ENCODE measurements at regions not wholly inside any gene's neighbourhood (a gene's known extent, or its start where the extent isn't known, plus 50 kb on each side); places are given as distances from the start of the nearest gene placed in this dataset.

- no peak for DNase-seq
Observed at GRCh38 chr22:27264184-27264583, 537.4 kb downstream of the MN1 start.

DNA sequence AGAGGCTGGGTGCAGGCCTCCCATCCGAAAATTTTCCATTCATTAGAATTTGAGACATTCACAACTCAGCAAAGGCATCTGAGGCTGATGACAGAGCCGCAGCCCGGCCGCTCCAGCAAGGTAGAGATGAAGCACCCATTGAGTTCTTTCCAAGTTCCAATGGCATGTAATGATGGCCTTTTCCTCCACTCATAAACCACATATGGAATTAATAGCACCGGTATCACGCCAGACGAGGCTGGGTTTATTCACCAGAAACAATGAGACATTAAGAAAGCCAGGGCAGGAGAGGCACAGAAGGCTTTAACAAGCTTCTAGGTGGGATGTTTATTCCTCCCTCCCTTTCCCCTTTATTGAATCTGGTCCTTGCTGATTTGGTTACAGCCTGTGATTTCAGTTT, 534.4 kb downstream of the MN1 start:
- no peak for DNase-seq

GRCh38 chr22:27269751-27270543, 531.6 kb downstream of the MN1 start:
- DNase-seq = no peak

- no peak for DNase-seq
Observed at GRCh38 chr22:27270818-27271510, 530.6 kb downstream of the MN1 start.

DNA sequence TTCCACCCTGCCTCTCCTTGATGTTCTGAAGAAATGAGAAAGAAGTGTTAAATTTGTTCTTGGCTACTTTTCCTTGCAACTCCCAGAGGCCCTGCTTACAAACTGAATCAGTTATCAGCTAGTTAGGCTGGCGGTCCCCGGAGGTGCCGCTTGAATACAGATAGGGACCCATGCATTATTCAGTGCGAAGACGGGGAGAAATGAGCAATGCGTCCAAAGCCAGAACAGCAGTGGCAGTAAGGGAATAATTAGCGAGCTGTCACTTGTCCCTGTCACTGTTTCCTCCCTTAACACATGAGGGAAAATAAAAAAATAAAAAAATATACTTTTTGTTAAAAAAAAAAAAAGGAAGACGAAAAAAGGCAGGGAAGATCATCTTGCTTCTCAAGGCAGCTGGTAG, 528.1 kb downstream of the MN1 start:
- no peak for DNase-seq

DNA sequence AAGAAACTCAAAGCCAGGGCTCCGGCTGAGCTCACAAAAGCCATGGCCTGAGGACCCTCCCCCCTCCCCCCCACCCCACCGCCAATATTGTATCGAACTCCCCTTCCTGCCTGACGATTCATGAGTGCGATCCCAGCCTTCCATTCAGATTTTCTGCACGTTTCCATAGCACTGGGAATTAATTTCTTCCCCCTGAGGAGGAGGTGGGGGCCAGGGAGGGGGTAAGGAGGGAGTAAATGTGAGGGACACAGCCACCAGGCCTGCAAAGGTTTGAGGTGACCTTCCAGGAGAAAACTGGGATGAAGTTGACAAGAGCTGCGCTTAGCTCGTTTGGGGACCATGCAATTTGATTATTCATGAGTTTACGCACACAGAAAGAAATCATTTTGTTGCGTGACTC, 527.7 kb downstream of the MN1 start:
- no peak for DNase-seq

DNA sequence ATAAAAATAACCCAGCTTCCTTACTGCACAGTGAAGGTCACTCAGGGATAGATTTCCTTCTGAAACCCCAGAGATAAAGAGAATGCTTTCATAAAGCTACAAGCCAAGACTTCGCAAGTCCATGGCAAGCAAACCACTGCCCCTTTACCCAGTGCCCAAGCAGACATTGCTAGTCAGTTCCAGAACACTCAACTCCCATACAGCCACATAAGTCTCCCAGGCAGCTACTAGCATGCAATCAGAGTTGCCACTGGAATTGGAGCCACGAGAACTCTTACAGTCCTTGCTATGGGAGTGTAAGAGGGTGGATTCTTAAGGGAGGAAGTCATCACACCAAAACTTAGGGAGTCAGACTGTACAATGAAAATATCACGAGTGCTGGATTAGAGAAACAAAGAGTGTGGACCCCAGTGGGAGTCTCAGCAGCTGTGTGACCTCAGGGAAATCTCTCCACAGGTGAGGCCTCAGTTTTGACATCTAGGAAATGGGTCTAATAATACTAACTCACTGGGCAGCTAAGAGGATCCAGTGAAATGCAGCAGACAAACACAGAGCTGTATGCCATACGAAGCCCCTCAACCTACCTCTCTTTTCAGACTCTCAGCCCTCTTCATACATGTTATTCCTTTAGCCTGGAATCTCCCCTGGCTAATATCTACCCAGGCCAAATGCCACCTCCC, 526.6 kb downstream of the MN1 start:
- DNase-seq = no peak

DNA sequence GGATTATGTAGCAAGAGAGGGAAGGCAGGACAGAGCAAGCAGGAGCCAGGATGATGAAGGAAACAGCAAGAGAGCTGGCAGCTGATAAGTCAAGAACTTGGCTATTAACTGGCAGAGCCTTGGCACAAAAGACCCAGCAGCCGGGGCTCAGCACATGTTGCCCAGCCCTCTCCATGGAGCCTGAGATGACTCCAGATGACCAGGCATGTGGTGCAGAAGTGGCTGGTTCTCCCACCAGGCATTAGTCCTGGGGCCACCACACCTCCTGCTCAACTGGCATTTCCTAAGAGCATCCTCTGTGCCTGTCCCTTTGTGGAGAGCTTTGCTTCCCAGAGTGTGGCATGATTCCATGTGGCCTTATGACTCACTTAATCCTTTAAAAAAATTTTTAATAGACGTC, 522.6 kb downstream of the MN1 start:
- DNase-seq = no peak

DNA sequence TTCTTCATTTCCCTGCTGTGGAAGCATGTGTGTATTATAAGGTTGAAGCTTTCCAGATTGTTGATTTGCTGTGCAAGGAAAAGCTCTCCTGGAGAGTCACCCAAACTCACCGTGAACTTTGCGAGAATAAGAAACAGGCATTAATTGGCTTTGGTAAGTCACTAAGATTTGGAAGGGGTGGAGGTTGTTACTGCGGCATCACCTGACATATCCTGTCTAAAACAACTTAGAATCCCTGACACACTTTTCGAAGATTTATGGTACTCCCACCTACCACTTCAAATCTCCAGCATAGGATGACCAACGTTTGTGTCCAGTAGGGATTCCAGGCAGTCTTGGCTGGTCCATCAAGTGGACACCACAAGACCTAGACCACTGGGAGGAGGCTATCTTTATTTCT, 518.3 kb downstream of the MN1 start:
- no peak for DNase-seq

DNA sequence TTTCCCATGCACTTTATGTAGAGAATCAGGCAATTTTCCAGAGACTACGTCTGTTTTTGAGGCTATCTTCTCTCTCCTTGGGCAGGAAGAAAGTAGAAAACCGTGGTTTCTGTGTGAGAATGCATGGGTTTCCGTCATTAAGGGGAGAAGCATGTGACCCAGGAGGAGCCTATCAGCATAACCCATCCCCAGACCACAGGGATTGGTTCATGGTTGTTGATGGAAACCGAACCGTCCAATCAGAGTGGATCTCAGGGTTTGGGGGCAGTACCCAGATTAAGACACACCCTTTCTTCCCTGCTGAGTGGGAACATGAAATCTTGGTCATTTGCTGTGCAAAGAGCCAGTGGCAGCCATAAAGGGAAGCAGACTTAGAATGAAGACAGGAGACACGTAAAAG, 517.8 kb downstream of the MN1 start:
- no peak for DNase-seq

DNA sequence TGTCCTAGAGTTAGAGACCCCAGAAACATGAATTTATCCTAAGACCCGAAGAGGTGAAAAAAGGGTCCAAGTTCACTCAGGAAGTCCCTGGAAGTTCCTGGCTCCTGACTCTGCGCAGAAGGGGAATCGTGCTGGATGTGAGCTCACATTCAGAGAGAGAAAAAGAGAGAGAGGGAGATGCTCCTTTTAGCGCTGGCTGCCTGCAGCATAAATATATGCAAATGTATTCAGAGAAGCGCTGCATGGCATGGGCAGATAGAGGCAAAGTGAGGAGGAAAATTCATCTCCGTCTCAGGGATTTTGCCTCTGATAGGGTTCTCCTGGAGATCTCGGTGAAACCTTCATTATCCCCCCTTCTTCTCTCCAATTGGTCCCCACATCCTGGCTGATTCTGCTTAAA, 517.2 kb downstream of the MN1 start:
- no peak for DNase-seq

DNA sequence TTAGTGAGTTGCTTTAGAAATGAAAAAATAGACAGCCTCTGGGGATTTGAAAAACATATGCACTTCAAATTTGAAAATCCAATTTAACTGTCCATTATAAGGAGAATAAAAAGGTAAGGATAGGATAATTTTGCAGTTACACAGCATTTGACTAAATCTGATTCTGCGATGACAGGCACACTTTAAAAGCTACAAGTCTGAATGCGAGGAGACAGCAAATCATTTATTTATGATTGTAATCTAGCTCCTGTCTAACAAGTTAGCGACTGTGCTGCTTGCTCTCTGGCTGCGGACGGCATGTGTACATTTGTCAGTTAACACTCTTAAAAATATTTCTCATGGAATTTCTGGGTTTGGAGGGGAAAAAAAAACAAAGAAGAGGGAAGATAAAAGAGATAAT, 514.8 kb downstream of the MN1 start:
- no peak for DNase-seq

- no peak for DNase-seq
Observed at GRCh38 chr22:27292542-27293299, 508.8 kb downstream of the MN1 start.

GRCh38 chr22:27293721-27294445, 507.7 kb downstream of the MN1 start:
- DNase-seq = no peak

GRCh38 chr22:27295040-27295439, 506.5 kb downstream of the MN1 start:
- no peak for DNase-seq

GRCh38 chr22:27295605-27296004, 506.0 kb downstream of the MN1 start:
- no peak for DNase-seq

DNA sequence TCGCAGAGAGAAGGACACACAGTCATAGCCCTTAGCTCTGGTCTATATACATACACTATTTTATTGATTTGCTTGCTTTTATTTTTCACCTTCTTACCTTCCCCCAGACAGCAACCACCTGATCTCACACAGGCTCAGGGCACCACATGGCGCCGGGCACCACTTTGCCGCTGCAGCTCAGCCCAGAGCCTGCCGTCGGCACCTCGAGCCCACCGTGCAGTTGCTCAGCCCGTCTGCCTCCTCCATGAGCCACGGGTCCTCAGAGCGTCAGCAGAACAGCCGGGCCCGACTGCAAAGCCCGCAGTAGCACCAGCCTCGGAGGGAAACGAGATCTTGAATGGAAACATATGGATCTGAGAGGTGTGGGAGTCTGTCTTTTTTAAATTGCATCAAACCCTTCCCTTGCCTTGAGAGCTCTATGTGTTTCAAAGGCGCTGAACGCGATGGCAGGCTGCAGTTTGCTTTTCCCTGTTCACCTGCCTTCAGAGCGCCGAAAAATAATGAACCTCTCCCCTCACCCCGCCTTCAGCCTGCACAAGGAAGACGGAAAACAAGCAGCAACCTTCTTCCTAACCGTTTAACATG, 505.4 kb downstream of the MN1 start:
- no peak for DNase-seq

DNA sequence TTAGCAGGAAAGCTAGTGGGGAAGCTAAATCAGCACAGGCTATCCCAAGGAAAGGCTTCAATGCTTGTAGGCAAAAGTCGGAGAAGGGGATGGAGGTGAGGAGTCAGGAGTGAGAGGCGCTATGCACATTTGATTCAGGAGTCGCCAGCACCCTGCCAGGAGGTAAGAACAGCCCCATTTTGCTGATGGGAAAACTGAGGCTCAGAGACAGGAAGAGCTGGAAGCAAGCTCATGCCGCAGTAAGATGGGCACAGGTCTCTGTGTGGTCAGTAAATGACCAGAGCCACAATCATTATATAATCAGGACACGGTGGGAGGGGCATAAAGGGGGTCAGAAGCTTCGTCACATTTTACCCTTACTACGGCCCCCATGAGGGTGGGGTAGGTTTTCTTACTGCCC, 504.4 kb downstream of the MN1 start:
- no peak for DNase-seq

GRCh38 chr22:27298332-27298731, 503.2 kb downstream of the MN1 start:
- no peak for DNase-seq

DNA sequence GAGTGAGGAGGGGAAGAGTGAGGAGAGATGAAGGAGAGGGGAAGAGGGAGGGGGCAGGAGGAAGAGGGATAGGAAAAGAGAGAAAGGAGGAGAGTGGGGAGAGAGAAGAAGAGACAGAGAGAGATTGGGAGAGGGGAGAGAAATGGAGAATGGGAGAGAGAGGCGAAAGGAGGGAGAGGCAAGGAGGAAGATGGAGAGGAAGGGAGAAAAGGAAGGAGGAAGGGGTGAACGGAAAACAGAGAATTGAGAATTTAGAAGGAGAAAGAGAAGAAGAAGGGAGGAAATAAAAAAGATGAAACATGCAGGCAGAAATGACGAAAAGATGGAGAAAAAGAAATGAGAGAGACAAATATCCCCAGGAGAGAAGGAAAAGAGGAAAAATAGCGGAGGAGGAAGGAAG, 502.8 kb downstream of the MN1 start:
- no peak for DNase-seq

DNA sequence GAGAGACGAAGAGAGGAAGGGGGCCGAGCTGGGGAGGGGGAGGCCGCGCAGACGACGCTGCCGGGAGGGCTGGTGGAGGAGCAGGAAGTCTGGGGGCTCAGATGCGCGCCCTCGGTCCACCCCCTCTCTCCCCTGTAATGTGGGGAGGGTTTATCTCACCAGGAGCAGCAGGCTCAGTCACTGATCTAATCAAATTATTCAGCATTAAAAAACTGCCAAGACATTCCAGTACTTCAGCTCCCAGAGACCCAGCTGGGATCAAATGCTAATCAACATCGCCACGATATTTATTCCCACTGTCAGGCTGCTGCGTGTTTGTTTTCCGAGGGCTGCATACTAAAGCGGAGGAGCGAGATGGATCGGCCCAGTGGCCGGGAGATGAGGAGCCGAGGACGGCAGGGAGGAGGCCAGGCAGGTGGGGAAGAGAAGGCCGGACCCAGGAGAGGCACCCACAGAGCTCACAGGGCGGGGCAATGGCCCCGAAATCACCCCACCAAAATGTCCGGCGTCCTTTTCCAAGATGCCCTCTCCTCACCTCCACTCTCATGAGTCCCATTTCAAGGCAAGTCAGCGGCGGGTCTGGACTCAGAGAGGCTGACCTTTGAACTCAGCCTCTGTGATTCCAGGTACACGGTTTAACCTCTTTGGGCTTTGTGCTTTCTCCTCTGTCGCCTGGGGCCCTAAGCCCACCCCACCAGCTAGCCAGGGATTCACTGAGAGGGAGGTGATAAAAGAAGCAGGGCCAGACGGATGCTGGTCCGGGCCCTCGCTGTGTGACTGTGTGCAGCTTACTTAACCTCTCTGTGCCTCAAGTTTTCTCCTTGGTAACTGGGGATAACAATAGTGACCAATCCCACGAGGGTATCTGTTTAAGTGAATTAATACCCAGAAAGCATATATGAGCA, 502.1 kb downstream of the MN1 start:
- DNase-seq = no peak

Data from SHP77 (cell line).